HCT116 (cell line): ENCODE measurements at regions not wholly inside any gene's neighbourhood (a gene's known extent, or its start where the extent isn't known, plus 50 kb on each side); places are given as distances from the start of the nearest gene placed in this dataset.

Experiments
- ATAC-seq: fragments of 200-7000 bp; cut with Tn5 transposase; 2 replicates; pipeline ENCODE4 v1.9.1; 2020; ENCODE audit warnings: mild to moderate bottlenecking, moderate library complexity
- BruUV-seq: library from RNA; stranded (reverse); fragments of 400-500 nt; replicated peaks from 2 replicates; lab custom pipeline; 2021; lab: Mats Ljungman, UMichigan
- CTCF ChIA-PET: fragments of 300-600 bp; sonication (Branson Sonifier 250); formaldehyde crosslinking; loops from one replicate; lab custom pipeline; 2021; ENCODE audit warnings: antibody characterized with exemption; lab: Charles Lee
- POLR2A ChIA-PET: fragments of 300-600, 350-600 bp; sonication (Branson Sonifier 250); formaldehyde crosslinking; loops from one replicate; lab custom pipeline; 2021; ENCODE audit warnings: antibody characterized with exemption; lab: Charles Lee
- RAD21 ChIA-PET, 2 experiments: fragments of 300-600 bp; sonication (Branson Sonifier 250); formaldehyde crosslinking; loops; one replicate each; lab custom pipeline; 2023; ENCODE audit warnings: low total read pairs in 2 of 2; ENCODE audit not compliant: uncharacterized antibody in 2 of 2, unreplicated experiment in 2 of 2, low non-redundant PET in 1 of 2; lab: Charles Lee
- DNase-seq: peaks from one replicate; pipeline ENCODE4 v3.0.0-alpha.2; 2010; ENCODE audit warnings: low read depth, low spot score
- H2AFZ ChIP-seq: fragments of 200-600 bp; shearing (Covaris generic), sonication (generic); 2 replicates; pipeline ENCODE4 v1.6.1; 2017; ENCODE audit warnings: low read depth, mixed run types, mixed read lengths, antibody characterized with exemption, low read length; ENCODE audit not compliant: poor library complexity, severe bottlenecking
- H3K27ac ChIP-seq: 2 replicates; pipeline ENCODE4 v1.5.1; 2012; ENCODE audit warnings: low read depth, low read length
- H3K27me3 ChIP-seq: fragments of 200-600 bp; sonication (generic); 2 replicates; pipeline ENCODE4 v1.6.1; 2016; ENCODE audit warnings: mixed run types, low read length, mixed read lengths; ENCODE audit not compliant: insufficient read depth
- H3K36me3 ChIP-seq, 2 experiments: fragments of 200-500 bp in 1 of 2; fragments of 200-600 bp in 1 of 2; sonication (Bioruptor generic) in 1 of 2; sonication (generic) in 1 of 2; 2 replicates each; pipeline versions ENCODE4 v1.5.1 to v1.6.1; 2014 to 2016; ENCODE audit warnings: low read length in 2 of 2, inconsistent platforms in 1 of 2, mixed read lengths in 1 of 2, mixed run types in 1 of 2; ENCODE audit not compliant: insufficient read depth in 2 of 2, control insufficient read depth in 1 of 2
- H3K4me1 ChIP-seq, 2 experiments: fragments of 200-600 bp in 1 of 2; sonication (generic) in 1 of 2; 2 replicates each; pipeline versions ENCODE4 v1.5.1 to v1.6.1; 2012 to 2017; ENCODE audit warnings: low read length in 2 of 2, inconsistent platforms in 1 of 2, mild to moderate bottlenecking in 1 of 2, mixed read lengths in 1 of 2, mixed run types in 1 of 2, moderate library complexity in 1 of 2; ENCODE audit not compliant: insufficient read depth in 2 of 2, control insufficient read depth in 1 of 2
- H3K4me2 ChIP-seq: fragments of 200-600 bp; sonication (generic); 2 replicates; pipeline ENCODE4 v1.6.1; 2017; ENCODE audit warnings: mixed run types, low read length, mixed read lengths
- H3K4me3 ChIP-seq, 2 experiments: fragments of 200-600 bp in 1 of 2; sonication (generic) in 1 of 2; replicated peaks in 1 of 2; 2 replicates each; pipeline ENCODE4 v1.5.1; 2011 to 2016; ENCODE audit warnings: low read length in 2 of 2, control low read depth in 1 of 2, low read depth in 1 of 2, mild to moderate bottlenecking in 1 of 2, mixed read lengths in 1 of 2, mixed run types in 1 of 2
- H3K79me2 ChIP-seq: fragments of 200-600 bp; sonication (generic); 2 replicates; pipeline ENCODE4 v1.6.1; 2017; ENCODE audit warnings: mild to moderate bottlenecking, mixed run types, low read length, moderate library complexity, mixed read lengths; ENCODE audit not compliant: insufficient read depth
- H3K9ac ChIP-seq: fragments of 200-600 bp; sonication (generic); 2 replicates; pipeline ENCODE4 v1.6.1; 2016; ENCODE audit warnings: low read length, mixed read lengths
- H3K9me2 ChIP-seq: fragments of 200-600 bp; sonication (generic), shearing (Covaris generic); 2 replicates; pipeline ENCODE4 v1.6.1; 2017; ENCODE audit warnings: mixed run types, mild to moderate bottlenecking, moderate library complexity; ENCODE audit not compliant: insufficient read depth
- H3K9me3 ChIP-seq, 2 experiments: fragments of 200-500 bp in 1 of 2; fragments of 200-600 bp in 1 of 2; sonication (Bioruptor generic) in 1 of 2; sonication (generic) in 1 of 2; 2 replicates each; pipeline ENCODE4 v1.6.1; 2014 to 2017; ENCODE audit warnings: low read length in 2 of 2, mixed read lengths in 2 of 2, inconsistent platforms in 1 of 2, low read depth in 1 of 2, mild to moderate bottlenecking in 1 of 2, mixed run types in 1 of 2, moderate library complexity in 1 of 2; ENCODE audit not compliant: control insufficient read depth in 1 of 2, insufficient read depth in 1 of 2
- H4K20me1 ChIP-seq: fragments of 200-600 bp; sonication (generic), shearing (Covaris generic); 2 replicates; pipeline ENCODE4 v1.6.1; 2017; ENCODE audit warnings: mixed run types, mild to moderate bottlenecking, moderate library complexity; ENCODE audit not compliant: insufficient read depth
- CBX3 ChIP-seq: IDR thresholded peaks from 2 replicates; pipeline ENCODE4 v1.6.1; 2012; ENCODE audit warnings: low read depth
- CEBPB ChIP-seq: IDR thresholded peaks from 2 replicates; pipeline ENCODE4 v1.6.1; 2012; ENCODE audit warnings: low read depth
- EZH2 ChIP-seq: fragments of 200-600 bp; sonication (generic); IDR thresholded peaks from 2 replicates; pipeline ENCODE4 v1.6.1; 2017; ENCODE audit warnings: antibody characterized with exemption, mixed run types
- EZH2phosphoT487 ChIP-seq: fragments of 200-600 bp; IDR thresholded peaks from 2 replicates; pipeline ENCODE4 v1.6.1; 2018; ENCODE audit warnings: antibody characterized with exemption, borderline replicate concordance
- JUND ChIP-seq: IDR thresholded peaks from 2 replicates; pipeline ENCODE4 v1.6.1; 2012
- RAD21 ChIP-seq: IDR thresholded peaks from 2 replicates; pipeline ENCODE4 v1.6.1; 2012; ENCODE audit warnings: low read depth, mild to moderate bottlenecking
- SIN3A ChIP-seq: IDR thresholded peaks from 2 replicates; pipeline ENCODE4 v1.6.1; 2012; ENCODE audit warnings: low read depth
- SP1 ChIP-seq: IDR thresholded peaks from 2 replicates; pipeline ENCODE4 v1.6.1; 2012; ENCODE audit warnings: low read depth
- SRF ChIP-seq: IDR thresholded peaks from 2 replicates; pipeline ENCODE4 v1.6.1; 2012; ENCODE audit warnings: low read depth
- YY1 ChIP-seq: IDR thresholded peaks from 2 replicates; pipeline ENCODE4 v1.6.1; 2011; ENCODE audit warnings: low read length, low read depth, moderate library complexity, mild to moderate bottlenecking; ENCODE audit not compliant: insufficient replicate concordance; ENCODE audit errors: extremely low read depth
- ZFX ChIP-seq: fragments of 450-650 bp; IDR thresholded peaks from 2 replicates; pipeline ENCODE4 v1.6.1; 2017
- ZNF274 ChIP-seq: fragments of 200-500 bp; sonication (Bioruptor generic); IDR thresholded peaks from 2 replicates; pipeline ENCODE4 v1.6.1; 2014; ENCODE audit warnings: mild to moderate bottlenecking, low read depth, low read length, inconsistent platforms
- intact Hi-C: fragments of 100-400 bp; cut with micrococcal nuclease; formaldehyde crosslinking; loops from 2 replicates; pipeline ENCODE4 v1.10.0; 2022
- TF ChIP-seq, protein P1 (sequence below): IDR thresholded peaks from 2 replicates; pipeline ENCODE4 v1.6.1; 2012
- TF ChIP-seq, protein P2 (sequence below): IDR thresholded peaks from 2 replicates; pipeline ENCODE4 v1.6.1; 2011; ENCODE audit warnings: mild to moderate bottlenecking, low read length, moderate library complexity; ENCODE audit not compliant: insufficient replicate concordance; ENCODE audit errors: extremely low read depth

DNA sequence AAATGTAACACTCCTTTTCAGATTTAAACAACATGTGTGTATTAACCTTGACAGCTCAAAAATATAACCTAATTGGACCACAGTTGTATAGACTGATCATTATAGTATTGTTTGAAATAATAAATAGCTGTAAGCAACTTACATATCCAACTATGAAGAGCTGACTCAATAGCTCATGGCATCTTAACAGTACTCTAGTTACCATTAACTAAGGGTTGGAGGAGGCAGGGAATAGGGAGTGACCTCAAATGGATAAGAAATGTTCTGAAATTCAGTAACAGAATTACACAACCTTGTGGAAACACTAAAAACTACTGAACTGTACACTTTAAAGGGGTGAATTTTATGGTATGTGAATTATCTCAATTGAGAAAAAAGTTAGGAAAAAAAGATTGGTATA is 136.5 kb upstream of the CPEB2 start:
- Histone ChIP-seq H3K27ac (no peak overlapping the region), H3K4me1 (no peaks in the 10 kb centered on the region), H3K9me2 (no peaks in the 10 kb centered on the region), H3K9ac (no peak overlapping the region), H3K27me3 (no peaks in the 10 kb centered on the region), H4K20me1 (no peaks in the 10 kb centered on the region), H3K9me3 (no peaks in the 10 kb centered on the region), H3K4me2 (no peak overlapping the region), H3K36me3 (no peaks in the 10 kb centered on the region)
- CTCF ChIA-PET = no interaction called here
- no peak for ATAC-seq
- RAD21 ChIA-PET = no interaction called here
- no TSS peak for BruUV-seq
- POLR2A ChIA-PET = no interaction called here
- TF ChIP-seq, protein P1, sequence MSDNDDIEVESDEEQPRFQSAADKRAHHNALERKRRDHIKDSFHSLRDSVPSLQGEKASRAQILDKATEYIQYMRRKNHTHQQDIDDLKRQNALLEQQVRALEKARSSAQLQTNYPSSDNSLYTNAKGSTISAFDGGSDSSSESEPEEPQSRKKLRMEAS = no peak
- TF ChIP-seq YY1 (no peak), SP1 (no peak), CEBPB (no peak), SIN3A (no peak), ZNF274 (no peak), CBX3 (no peak), ZFX (no peak), RAD21 (no peak), EZH2 (no peak), EZH2phosphoT487 (no peak), SRF (no peak), JUND (no peak)
- TF ChIP-seq, protein P2, sequence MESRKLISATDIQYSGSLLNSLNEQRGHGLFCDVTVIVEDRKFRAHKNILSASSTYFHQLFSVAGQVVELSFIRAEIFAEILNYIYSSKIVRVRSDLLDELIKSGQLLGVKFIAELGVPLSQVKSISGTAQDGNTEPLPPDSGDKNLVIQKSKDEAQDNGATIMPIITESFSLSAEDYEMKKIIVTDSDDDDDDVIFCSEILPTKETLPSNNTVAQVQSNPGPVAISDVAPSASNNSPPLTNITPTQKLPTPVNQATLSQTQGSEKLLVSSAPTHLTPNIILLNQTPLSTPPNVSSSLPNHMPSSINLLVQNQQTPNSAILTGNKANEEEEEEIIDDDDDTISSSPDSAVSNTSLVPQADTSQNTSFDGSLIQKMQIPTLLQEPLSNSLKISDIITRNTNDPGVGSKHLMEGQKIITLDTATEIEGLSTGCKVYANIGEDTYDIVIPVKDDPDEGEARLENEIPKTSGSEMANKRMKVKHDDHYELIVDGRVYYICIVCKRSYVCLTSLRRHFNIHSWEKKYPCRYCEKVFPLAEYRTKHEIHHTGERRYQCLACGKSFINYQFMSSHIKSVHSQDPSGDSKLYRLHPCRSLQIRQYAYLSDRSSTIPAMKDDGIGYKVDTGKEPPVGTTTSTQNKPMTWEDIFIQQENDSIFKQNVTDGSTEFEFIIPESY = no peak
- TF ChIP-seq, all 23 proteins: peak for 0
- H3K79me2 ChIP-seq = no peaks in the 10 kb centered on the region
- no peak for DNase-seq
- no peak overlapping the region for H3K4me3 ChIP-seq
- no peak overlapping the region for H2AFZ ChIP-seq
- intact Hi-C loops = no loop called here
